ENCODE measurements at regions not wholly inside any gene's neighbourhood (a gene's known extent, or its start where the extent isn't known, plus 50 kb on each side); places are given as distances from the start of the nearest gene placed in this dataset.

DNA sequence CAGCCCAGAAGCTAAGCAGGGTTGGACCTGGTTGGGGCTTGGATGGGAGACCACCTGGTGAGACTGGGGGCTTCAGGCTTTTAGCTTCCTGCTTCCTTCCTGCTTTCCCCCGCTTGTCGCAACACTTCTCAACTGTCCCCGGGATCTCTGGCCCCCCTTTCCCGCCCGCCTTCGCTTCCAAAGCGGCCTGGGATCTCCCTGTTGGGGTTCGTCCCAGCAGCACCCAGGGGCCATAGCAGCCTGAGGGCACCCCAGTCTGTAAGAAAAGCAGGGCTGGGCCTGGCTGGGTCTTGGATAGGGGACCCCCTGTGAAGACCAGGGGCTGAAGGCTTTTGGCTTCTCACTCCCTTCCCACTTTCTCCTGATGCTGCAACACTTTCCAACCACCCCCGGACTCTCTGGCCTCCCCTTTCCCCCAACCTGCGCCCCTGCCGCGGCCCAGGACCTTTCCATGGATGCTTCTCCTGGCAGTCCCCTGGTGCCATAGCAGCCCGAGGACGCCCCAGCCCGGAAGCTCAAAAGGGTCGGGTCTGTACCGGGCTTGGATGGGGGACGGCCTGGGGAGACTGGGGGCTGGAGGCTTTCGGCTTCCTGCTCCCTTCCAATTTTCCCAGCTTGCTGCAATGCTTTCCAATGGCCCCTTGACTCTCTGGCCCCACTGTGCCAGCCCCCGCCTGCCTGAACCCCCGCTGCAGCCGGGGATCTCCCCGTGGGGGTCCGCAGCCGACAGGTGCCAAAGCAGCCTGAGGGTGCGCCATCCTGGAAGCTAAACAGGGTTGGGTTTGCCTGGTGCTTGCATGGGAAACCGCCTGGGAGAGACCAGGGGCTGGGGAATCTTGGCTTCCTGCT lies 2276.2 kb downstream of the TP53TG3F start:
- Histone ChIP-seq H3K4me3 (ENCODE audit: low read depth, low read length) (no peak overlapping the region), H3K27me3 (ENCODE audit: control insufficient read depth, insufficient read depth, low read length) (no peaks in the 10 kb centered on the region), H3K36me3 (ENCODE audit: control insufficient read depth, insufficient read depth, low read length) (no peaks in the 10 kb centered on the region)
- CTCF ChIA-PET: no interaction called here
- POLR2A ChIA-PET: no interaction called here
- TF ChIP-seq, protein P1, sequence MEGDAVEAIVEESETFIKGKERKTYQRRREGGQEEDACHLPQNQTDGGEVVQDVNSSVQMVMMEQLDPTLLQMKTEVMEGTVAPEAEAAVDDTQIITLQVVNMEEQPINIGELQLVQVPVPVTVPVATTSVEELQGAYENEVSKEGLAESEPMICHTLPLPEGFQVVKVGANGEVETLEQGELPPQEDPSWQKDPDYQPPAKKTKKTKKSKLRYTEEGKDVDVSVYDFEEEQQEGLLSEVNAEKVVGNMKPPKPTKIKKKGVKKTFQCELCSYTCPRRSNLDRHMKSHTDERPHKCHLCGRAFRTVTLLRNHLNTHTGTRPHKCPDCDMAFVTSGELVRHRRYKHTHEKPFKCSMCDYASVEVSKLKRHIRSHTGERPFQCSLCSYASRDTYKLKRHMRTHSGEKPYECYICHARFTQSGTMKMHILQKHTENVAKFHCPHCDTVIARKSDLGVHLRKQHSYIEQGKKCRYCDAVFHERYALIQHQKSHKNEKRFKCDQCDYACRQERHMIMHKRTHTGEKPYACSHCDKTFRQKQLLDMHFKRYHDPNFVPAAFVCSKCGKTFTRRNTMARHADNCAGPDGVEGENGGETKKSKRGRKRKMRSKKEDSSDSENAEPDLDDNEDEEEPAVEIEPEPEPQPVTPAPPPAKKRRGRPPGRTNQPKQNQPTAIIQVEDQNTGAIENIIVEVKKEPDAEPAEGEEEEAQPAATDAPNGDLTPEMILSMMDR (IDR thresholded peaks at IDR 0.05; ENCODE audit: insufficient read depth, low read depth, low read length): no peak
- no peak for DNase-seq (ENCODE audit: low read depth)

DNA sequence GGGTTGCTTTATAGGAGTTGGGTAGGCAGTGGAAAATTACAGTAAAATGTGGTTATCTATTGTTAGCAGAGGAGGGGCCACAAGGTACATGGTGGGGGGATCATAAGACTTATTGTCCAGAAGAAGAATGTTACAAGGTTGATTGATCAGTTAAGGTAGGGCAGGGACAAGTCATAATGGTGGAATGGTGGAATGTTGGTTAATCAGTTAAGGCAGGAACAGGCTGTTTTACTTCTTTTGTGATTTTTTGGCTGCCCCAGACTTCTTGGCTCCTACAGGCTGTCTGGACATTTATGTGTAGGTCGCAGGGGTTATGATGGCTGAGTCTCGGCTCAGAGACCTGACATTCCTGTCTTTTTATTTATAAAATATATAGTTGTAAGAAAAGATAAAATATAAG lies 2277.1 kb downstream of the TP53TG3F start:
- H3K36me3 ChIP-seq (ENCODE audit: control insufficient read depth, insufficient read depth, low read length): no peaks in the 10 kb centered on the region
- H3K27me3 ChIP-seq (ENCODE audit: control insufficient read depth, insufficient read depth, low read length): no peaks in the 10 kb centered on the region
- H3K4me3 ChIP-seq (ENCODE audit: low read depth, low read length): no peak overlapping the region
- CTCF ChIA-PET: no interaction called here
- TF ChIP-seq, protein P1 (IDR thresholded peaks at IDR 0.05; ENCODE audit: insufficient read depth, low read depth, low read length): no peak
- DNase-seq (ENCODE audit: low read depth): no peak
- POLR2A ChIA-PET: no interaction called here

DNA sequence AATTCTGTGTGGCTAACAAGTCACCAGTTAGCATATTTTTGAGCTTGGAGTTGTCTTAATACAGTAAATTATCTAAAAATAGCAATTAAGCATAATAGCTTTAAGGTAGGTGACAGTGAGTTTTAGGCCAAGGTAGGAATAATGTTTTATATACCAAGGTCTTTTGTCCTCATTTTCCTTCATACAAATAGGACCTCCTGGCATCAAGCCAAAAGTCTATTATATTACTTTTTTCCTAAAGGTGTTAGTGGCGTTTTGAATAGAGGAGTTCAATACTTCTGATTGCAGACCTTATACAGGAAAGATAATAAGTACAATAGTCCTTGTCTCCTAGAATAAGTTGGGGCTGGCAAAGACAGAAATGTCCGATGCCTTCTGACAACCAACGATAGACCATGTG lies 2277.7 kb downstream of the TP53TG3F start:
- TF ChIP-seq, protein P1 (IDR thresholded peaks at IDR 0.05; ENCODE audit: insufficient read depth, low read depth, low read length): no peak
- CTCF ChIA-PET: no interaction called here
- Histone ChIP-seq H3K36me3 (ENCODE audit: control insufficient read depth, insufficient read depth, low read length) (no peaks in the 10 kb centered on the region), H3K4me3 (ENCODE audit: low read depth, low read length) (no peak overlapping the region), H3K27me3 (ENCODE audit: control insufficient read depth, insufficient read depth, low read length) (no peaks in the 10 kb centered on the region)
- no peak for DNase-seq (ENCODE audit: low read depth)
- POLR2A ChIA-PET: no interaction called here

DNA sequence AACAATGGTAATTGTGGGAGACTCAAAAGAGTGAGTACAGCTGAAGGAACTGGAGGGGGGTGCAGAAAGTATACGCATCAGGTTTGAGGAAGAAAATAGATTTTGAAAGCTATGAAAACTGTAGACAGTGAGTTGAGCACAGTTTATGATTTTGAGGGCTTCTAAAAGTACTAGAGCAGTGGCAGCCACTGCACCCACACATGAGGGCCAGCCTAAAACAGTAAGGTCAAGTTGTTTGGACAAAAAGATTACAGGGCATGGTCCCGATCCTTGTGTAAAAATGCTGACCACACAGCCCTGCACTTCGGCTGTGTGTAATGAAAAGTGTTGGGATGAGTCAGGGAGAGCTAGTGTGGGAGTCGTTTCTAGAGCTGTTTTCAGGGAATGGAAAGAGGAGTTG lies 2282.1 kb downstream of the TP53TG3F start:
- CTCF ChIA-PET: no interaction called here
- TF ChIP-seq, protein P1 (IDR thresholded peaks at IDR 0.05; ENCODE audit: insufficient read depth, low read depth, low read length): no peak
- no peaks in the 10 kb centered on the region for H3K27me3 ChIP-seq (ENCODE audit: control insufficient read depth, insufficient read depth, low read length)
- DNase-seq (ENCODE audit: low read depth): no peak
- H3K4me3 ChIP-seq (ENCODE audit: low read depth, low read length): no peak overlapping the region
- POLR2A ChIA-PET: no interaction called here
- H3K36me3 ChIP-seq (ENCODE audit: control insufficient read depth, insufficient read depth, low read length): no peaks in the 10 kb centered on the region

DNA sequence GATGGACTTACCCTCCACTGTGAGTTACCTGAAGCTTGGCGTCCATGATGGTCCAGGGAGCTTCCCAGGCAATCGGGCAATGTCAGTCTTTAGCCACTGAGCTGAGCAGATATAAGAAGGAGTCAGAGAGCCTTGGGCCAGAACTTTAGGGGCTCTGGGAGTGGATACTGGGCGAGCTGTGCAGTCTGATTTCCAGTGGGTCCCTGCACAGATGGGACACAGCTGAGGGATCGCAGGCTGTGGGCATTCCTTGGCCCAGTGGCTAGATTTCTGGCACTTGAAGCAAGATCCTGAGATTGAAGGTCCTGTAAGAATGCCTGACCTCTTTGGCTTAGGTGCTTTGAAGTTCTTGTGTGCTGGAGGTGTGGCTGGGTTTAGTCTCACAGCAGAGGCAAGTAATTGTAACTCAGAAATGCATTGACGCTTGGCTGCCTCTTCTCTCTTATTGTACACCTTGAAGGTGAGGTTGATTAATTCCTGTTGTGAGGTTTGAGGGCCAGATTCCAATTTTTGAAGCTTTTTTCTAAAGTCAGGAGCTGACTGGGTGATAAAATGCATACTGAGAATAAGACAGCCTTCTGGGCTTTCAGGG lies 2283.8 kb downstream of the TP53TG3F start:
- POLR2A ChIA-PET: no interaction called here
- H3K36me3 ChIP-seq (ENCODE audit: control insufficient read depth, insufficient read depth, low read length): no peaks in the 10 kb centered on the region
- TF ChIP-seq, protein P1 (IDR thresholded peaks at IDR 0.05; ENCODE audit: insufficient read depth, low read depth, low read length): no peak
- H3K27me3 ChIP-seq (ENCODE audit: control insufficient read depth, insufficient read depth, low read length): no peaks in the 10 kb centered on the region
- no peak overlapping the region for H3K4me3 ChIP-seq (ENCODE audit: low read depth, low read length)
- CTCF ChIA-PET: interaction anchor here (0.6 kb wide), 1 partner anchor 634 kb away, joined by 3 read pairs; no protein-coding TSS in a partner anchor
- DNase-seq (ENCODE audit: low read depth): no peak
